HEK293 (cell line): ENCODE measurements at regions not wholly inside any gene's neighbourhood (a gene's known extent, or its start where the extent isn't known, plus 50 kb on each side); places are given as distances from the start of the nearest gene placed in this dataset.

Experiments used
- GLI4 ChIP-seq: fragments of 450-650 bp; formaldehyde crosslinking; IDR thresholded peaks from 2 replicates; pipeline ENCODE4 v1.5.1; 2016; ENCODE audit warnings: missing biosample characterization, missing genetic modification characterization
- SALL2 ChIP-seq: fragments of 450-650 bp; formaldehyde crosslinking; IDR thresholded peaks from 2 replicates; pipeline ENCODE4 v1.5.0; 2017; ENCODE audit warnings: missing biosample characterization, mild to moderate bottlenecking, missing genetic modification characterization, borderline replicate concordance
- ZBTB8A ChIP-seq: fragments of 450-650 bp; formaldehyde crosslinking; IDR thresholded peaks from 2 replicates; pipeline ENCODE4 v1.5.1; 2016; ENCODE audit warnings: missing biosample characterization, missing genetic modification characterization
- ZNF114 ChIP-seq: fragments of 450-650 bp; formaldehyde crosslinking; IDR thresholded peaks from 2 replicates; pipeline ENCODE4 v1.5.0; 2017; ENCODE audit warnings: missing biosample characterization, missing genetic modification characterization
- ZNF138 ChIP-seq: fragments of 450-650 bp; formaldehyde crosslinking; IDR thresholded peaks from 2 replicates; pipeline ENCODE4 v1.5.1; 2016; ENCODE audit warnings: missing biosample characterization, missing genetic modification characterization, borderline replicate concordance
- ZNF274 ChIP-seq, 2 experiments: fragments of 200-500 bp in 1 of 2; fragments of 450-650 bp in 1 of 2; sonication (Bioruptor generic) in 1 of 2; formaldehyde crosslinking in 1 of 2; IDR thresholded peaks; 2 replicates each; pipeline versions ENCODE4 v1.5.1 to v1.6.1; 2014 to 2016; ENCODE audit warnings: borderline replicate concordance in 1 of 2, inconsistent platforms in 1 of 2, low read length in 1 of 2, missing biosample characterization in 1 of 2, missing genetic modification characterization in 1 of 2
- ZNF707 ChIP-seq: fragments of 450-650 bp; formaldehyde crosslinking; IDR thresholded peaks from 2 replicates; pipeline ENCODE4 v1.5.1; 2016; ENCODE audit warnings: missing biosample characterization, missing genetic modification characterization
- ZXDB ChIP-seq: fragments of 450-650 bp; formaldehyde crosslinking; IDR thresholded peaks from 2 replicates; pipeline ENCODE4 v1.5.1; 2016; ENCODE audit warnings: missing biosample characterization, missing genetic modification characterization
- TF ChIP-seq, protein P1 (sequence below): fragments of 450-650 bp; formaldehyde crosslinking; IDR thresholded peaks from 2 replicates; pipeline ENCODE4 v1.5.1; 2016; ENCODE audit warnings: missing biosample characterization, missing genetic modification characterization
- TF ChIP-seq, protein P2 (sequence below): fragments of 450-650 bp; formaldehyde crosslinking; optimal IDR thresholded peaks from 2 replicates; pipeline ENCODE3; 2016; ENCODE audit warnings: missing biosample characterization, mild to moderate bottlenecking, missing genetic modification characterization
- TF ChIP-seq, protein P3 (sequence below): fragments of 450-650 bp; formaldehyde crosslinking; IDR thresholded peaks from 2 replicates; pipeline ENCODE4 v1.5.1; 2016; ENCODE audit warnings: missing biosample characterization, missing genetic modification characterization
- TF ChIP-seq, protein P4 (sequence below): fragments of 450-650 bp; formaldehyde crosslinking; IDR thresholded peaks from 2 replicates; pipeline ENCODE4 v1.5.1; 2017; ENCODE audit warnings: missing biosample characterization, missing genetic modification characterization
- TF ChIP-seq, protein P5 (sequence below): sonication (generic); formaldehyde crosslinking; IDR thresholded peaks from 2 replicates; pipeline ENCODE4 v1.8.1; 2022; ENCODE audit warnings: mild to moderate bottlenecking, moderate library complexity, missing genetic modification reagents

DNA sequence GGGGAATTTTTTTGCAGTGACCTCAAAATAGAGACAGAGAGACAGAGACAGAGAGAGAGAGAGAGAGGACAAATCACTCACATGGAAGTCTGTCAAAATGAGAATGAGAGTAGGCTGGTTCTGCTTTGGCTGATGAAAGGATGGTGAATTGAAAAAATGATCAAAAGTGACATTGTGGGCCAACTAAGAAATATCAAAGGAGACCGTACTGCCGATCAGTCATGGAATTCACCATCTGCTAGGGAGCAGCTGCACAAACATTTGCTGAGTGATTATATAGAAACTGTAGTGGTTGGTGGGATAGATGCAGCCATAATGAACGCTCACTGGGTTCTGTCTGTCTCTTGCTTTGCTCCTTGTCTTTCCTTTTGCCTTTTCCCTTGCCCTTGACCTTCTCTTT, 476.6 kb upstream of the SGCD start:
- TF ChIP-seq, protein P1, sequence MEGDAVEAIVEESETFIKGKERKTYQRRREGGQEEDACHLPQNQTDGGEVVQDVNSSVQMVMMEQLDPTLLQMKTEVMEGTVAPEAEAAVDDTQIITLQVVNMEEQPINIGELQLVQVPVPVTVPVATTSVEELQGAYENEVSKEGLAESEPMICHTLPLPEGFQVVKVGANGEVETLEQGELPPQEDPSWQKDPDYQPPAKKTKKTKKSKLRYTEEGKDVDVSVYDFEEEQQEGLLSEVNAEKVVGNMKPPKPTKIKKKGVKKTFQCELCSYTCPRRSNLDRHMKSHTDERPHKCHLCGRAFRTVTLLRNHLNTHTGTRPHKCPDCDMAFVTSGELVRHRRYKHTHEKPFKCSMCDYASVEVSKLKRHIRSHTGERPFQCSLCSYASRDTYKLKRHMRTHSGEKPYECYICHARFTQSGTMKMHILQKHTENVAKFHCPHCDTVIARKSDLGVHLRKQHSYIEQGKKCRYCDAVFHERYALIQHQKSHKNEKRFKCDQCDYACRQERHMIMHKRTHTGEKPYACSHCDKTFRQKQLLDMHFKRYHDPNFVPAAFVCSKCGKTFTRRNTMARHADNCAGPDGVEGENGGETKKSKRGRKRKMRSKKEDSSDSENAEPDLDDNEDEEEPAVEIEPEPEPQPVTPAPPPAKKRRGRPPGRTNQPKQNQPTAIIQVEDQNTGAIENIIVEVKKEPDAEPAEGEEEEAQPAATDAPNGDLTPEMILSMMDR (tag by site-specific recombination) = no peak
- TF ChIP-seq ZXDB (tag by site-specific recombination) (no peak), ZNF707 (tag by site-specific recombination) (no peak), ZNF274 (IDR thresholded peaks at IDR 0.05; ENCODE audit: low read length) (no peak), ZNF274 (tag by site-specific recombination; IDR thresholded peaks at IDR 0.05; ENCODE audit: borderline replicate concordance) (no peak), SALL2 (tag by site-specific recombination) (no peak), ZBTB8A (tag by site-specific recombination) (no peak), ZNF114 (no peak), ZNF138 (tag by site-specific recombination) (no peak), GLI4 (tag by site-specific recombination) (no peak)
- TF ChIP-seq, protein P2, sequence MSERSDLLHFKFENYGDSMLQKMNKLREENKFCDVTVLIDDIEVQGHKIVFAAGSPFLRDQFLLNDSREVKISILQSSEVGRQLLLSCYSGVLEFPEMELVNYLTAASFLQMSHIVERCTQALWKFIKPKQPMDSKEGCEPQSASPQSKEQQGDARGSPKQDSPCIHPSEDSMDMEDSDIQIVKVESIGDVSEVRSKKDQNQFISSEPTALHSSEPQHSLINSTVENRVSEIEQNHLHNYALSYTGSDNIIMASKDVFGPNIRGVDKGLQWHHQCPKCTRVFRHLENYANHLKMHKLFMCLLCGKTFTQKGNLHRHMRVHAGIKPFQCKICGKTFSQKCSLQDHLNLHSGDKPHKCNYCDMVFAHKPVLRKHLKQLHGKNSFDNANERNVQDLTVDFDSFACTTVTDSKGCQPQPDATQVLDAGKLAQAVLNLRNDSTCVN (tag by site-specific recombination) = no peak
- TF ChIP-seq, protein P3, sequence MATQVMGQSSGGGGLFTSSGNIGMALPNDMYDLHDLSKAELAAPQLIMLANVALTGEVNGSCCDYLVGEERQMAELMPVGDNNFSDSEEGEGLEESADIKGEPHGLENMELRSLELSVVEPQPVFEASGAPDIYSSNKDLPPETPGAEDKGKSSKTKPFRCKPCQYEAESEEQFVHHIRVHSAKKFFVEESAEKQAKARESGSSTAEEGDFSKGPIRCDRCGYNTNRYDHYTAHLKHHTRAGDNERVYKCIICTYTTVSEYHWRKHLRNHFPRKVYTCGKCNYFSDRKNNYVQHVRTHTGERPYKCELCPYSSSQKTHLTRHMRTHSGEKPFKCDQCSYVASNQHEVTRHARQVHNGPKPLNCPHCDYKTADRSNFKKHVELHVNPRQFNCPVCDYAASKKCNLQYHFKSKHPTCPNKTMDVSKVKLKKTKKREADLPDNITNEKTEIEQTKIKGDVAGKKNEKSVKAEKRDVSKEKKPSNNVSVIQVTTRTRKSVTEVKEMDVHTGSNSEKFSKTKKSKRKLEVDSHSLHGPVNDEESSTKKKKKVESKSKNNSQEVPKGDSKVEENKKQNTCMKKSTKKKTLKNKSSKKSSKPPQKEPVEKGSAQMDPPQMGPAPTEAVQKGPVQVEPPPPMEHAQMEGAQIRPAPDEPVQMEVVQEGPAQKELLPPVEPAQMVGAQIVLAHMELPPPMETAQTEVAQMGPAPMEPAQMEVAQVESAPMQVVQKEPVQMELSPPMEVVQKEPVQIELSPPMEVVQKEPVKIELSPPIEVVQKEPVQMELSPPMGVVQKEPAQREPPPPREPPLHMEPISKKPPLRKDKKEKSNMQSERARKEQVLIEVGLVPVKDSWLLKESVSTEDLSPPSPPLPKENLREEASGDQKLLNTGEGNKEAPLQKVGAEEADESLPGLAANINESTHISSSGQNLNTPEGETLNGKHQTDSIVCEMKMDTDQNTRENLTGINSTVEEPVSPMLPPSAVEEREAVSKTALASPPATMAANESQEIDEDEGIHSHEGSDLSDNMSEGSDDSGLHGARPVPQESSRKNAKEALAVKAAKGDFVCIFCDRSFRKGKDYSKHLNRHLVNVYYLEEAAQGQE (tag by site-specific recombination) = no peak
- TF ChIP-seq, protein P4, sequence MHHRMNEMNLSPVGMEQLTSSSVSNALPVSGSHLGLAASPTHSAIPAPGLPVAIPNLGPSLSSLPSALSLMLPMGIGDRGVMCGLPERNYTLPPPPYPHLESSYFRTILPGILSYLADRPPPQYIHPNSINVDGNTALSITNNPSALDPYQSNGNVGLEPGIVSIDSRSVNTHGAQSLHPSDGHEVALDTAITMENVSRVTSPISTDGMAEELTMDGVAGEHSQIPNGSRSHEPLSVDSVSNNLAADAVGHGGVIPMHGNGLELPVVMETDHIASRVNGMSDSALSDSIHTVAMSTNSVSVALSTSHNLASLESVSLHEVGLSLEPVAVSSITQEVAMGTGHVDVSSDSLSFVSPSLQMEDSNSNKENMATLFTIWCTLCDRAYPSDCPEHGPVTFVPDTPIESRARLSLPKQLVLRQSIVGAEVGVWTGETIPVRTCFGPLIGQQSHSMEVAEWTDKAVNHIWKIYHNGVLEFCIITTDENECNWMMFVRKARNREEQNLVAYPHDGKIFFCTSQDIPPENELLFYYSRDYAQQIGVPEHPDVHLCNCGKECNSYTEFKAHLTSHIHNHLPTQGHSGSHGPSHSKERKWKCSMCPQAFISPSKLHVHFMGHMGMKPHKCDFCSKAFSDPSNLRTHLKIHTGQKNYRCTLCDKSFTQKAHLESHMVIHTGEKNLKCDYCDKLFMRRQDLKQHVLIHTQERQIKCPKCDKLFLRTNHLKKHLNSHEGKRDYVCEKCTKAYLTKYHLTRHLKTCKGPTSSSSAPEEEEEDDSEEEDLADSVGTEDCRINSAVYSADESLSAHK = no peak
- TF ChIP-seq, protein P5, sequence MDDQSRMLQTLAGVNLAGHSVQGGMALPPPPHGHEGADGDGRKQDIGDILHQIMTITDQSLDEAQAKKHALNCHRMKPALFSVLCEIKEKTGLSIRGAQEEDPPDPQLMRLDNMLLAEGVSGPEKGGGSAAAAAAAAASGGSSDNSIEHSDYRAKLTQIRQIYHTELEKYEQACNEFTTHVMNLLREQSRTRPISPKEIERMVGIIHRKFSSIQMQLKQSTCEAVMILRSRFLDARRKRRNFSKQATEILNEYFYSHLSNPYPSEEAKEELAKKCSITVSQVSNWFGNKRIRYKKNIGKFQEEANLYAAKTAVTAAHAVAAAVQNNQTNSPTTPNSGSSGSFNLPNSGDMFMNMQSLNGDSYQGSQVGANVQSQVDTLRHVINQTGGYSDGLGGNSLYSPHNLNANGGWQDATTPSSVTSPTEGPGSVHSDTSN (CRISPR knock-in tag) = no peak
